HG03175 (cell line): ENCODE measurements at regions not wholly inside any gene's neighbourhood (a gene's known extent, or its start where the extent isn't known, plus 50 kb on each side); places are given as distances from the start of the nearest gene placed in this dataset.

Experiments used
- ATAC-seq: cut with Tn5 transposase; IDR thresholded peaks from one replicate; pipeline ENCODE4 v1.9.1; 2021; ENCODE audit warnings: mild to moderate bottlenecking, moderate library complexity; ENCODE audit not compliant: unreplicated experiment

GRCh38 chr1:75984781-75985180 is 52.6 kb upstream of the ASB17 start:
- ATAC-seq, result no peak

- peak; percentile 82 for ATAC-seq
These were observed 53.6 kb upstream of the ASB17 start for GRCh38 chr1:75985827-75986226.

GRCh38 chr1:75986478-75986877 is 54.3 kb upstream of the ASB17 start:
- ATAC-seq, result no peak

GRCh38 chr1:75989121-75989520 is 56.9 kb upstream of the ASB17 start:
- no peak for ATAC-seq

- ATAC-seq, result no peak
These were observed 58.5 kb upstream of the ASB17 start for GRCh38 chr1:75990686-75991085.

GRCh38 chr1:75991497-75992114 is 59.4 kb upstream of the ASB17 start:
- peak; percentile 77 for ATAC-seq

- ATAC-seq, result no peak
These were observed 60.1 kb upstream of the ASB17 start for GRCh38 chr1:75992312-75992711.

- no peak for ATAC-seq
These were observed 61.5 kb upstream of the ASB17 start for GRCh38 chr1:75993661-75994060.

- ATAC-seq, result no peak
These were observed 64.0 kb upstream of the ASB17 start for GRCh38 chr1:75996196-75996595.

GRCh38 chr1:75999034-75999433 is 66.8 kb upstream of the ASB17 start:
- ATAC-seq, result no peak

GRCh38 chr1:76003946-76004345 is 70.6 kb upstream of the ST6GALNAC3 start:
- no peak for ATAC-seq

- ATAC-seq, result no peak
These were observed 68.8 kb upstream of the ST6GALNAC3 start for GRCh38 chr1:76005765-76006164.

GRCh38 chr1:76006234-76006633 is 68.3 kb upstream of the ST6GALNAC3 start:
- ATAC-seq, result no peak

- no peak for ATAC-seq
These were observed 63.7 kb upstream of the ST6GALNAC3 start for GRCh38 chr1:76010802-76011201.

- ATAC-seq, result no peak
These were observed 62.0 kb upstream of the ST6GALNAC3 start for GRCh38 chr1:76012341-76013205.

- no peak for ATAC-seq
These were observed 61.4 kb upstream of the ST6GALNAC3 start for GRCh38 chr1:76013206-76013581.

GRCh38 chr1:76015478-76016103 is 59.0 kb upstream of the ST6GALNAC3 start:
- ATAC-seq, result no peak

GRCh38 chr1:76018045-76018444 is 56.5 kb upstream of the ST6GALNAC3 start:
- no peak for ATAC-seq

- no peak for ATAC-seq
These were observed 52.7 kb upstream of the ST6GALNAC3 start for GRCh38 chr1:76021846-76022245.

- no peak for ATAC-seq
These were observed 50.7 kb upstream of the ST6GALNAC3 start for GRCh38 chr1:76023669-76024435.
